ENCODE measurements at regions not wholly inside any gene's neighbourhood (a gene's known extent, or its start where the extent isn't known, plus 50 kb on each side); places are given as distances from the start of the nearest gene placed in this dataset.

- CTCF ChIA-PET, result no interaction called here
- ATAC-seq (ENCODE audit: low read depth) (no peak), DNase-seq (no peak)
- no peak overlapping the region for H3K27ac Mint-ChIP-seq
- no peaks in the 10 kb centered on the region for H3K36me3 ChIP-seq (replicated peaks in 1 of 2; ENCODE audit: control extremely low read depth in 1 of 2, control insufficient read depth in 1 of 2, extremely low read depth in 1 of 2, insufficient read depth in 2 of 2, low read length in 1 of 2)
- no peak for TF ChIP-seq CTCF (IDR thresholded peaks at IDR 0.05)
- no peak for TF ChIP-seq EZH2 (IDR thresholded peaks at IDR 0.05; ENCODE audit: borderline replicate concordance, insufficient read depth, low read depth, low read length, poor library complexity, severe bottlenecking)
- H3K27me3 Mint-ChIP-seq, result no peaks in the 10 kb centered on the region
- H3K4me2 ChIP-seq (replicated peaks; ENCODE audit: low read depth, low read length, poor library complexity, severe bottlenecking), result no peak overlapping the region
- H3K9ac ChIP-seq (ENCODE audit: low read length), result no peak overlapping the region
- intact Hi-C loops (cut with micrococcal nuclease), result no loop called here
- WGBS (ENCODE audit: insufficient coverage), result no CpG with 5 or more reads among the region's 2 CpGs
- H3K27ac ChIP-seq (ENCODE audit: low read length in 2 of 2), result no peak overlapping the region
- no peaks in the 10 kb centered on the region for H3K4me1 Mint-ChIP-seq
- H3K9me3 ChIP-seq (ENCODE audit: control extremely low read depth in 1 of 3, control insufficient read depth in 2 of 3, insufficient read depth in 1 of 3, low read length in 2 of 3), result peaks cover 0 to 9% (median 2%) of the 10 kb centered on the region in 3 donors
- H3K79me2 ChIP-seq (ENCODE audit: control insufficient read depth, insufficient read depth, low read length), result no peaks in the 10 kb centered on the region
- H3K9me3 Mint-ChIP-seq (ENCODE audit: insufficient read depth), result peaks cover 2% of the 10 kb centered on the region
- no peak overlapping the region for H2AFZ ChIP-seq (ENCODE audit: insufficient read depth, low read depth, low read length, poor library complexity, severe bottlenecking)
- POLR2A ChIA-PET, result no interaction called here
- H3K4me1 ChIP-seq (ENCODE audit: control insufficient read depth in 2 of 2, insufficient read depth in 2 of 2, low read length in 2 of 2), result no peaks in the 10 kb centered on the region
- no peaks in the 10 kb centered on the region for H4K20me1 ChIP-seq (ENCODE audit: control insufficient read depth, insufficient read depth, low read length, poor library complexity, severe bottlenecking)
- H3K27me3 ChIP-seq (replicated peaks in 1 of 4; ENCODE audit: control extremely low read depth in 1 of 4, control insufficient read depth in 3 of 4, insufficient read depth in 4 of 4, low read length in 3 of 4), result no peaks in the 10 kb centered on the region
- no peak overlapping the region for H3K4me3 ChIP-seq (ENCODE audit: control extremely low read depth in 1 of 5, extremely low read depth in 1 of 5, insufficient read depth in 1 of 5, low read depth in 2 of 5, low read length in 4 of 5)
- no peak overlapping the region for H3K4me3 Mint-ChIP-seq
These were observed 1196.4 kb downstream of the PCDH17 start for GRCh38 chr13:58827904-58828303.

GRCh38 chr13:58830841-58831240, 1199.3 kb downstream of the PCDH17 start:
- CTCF ChIA-PET, result no interaction called here

More at GRCh38 chr13:58830841-58831240, 1199.3 kb downstream of the PCDH17 start:
- Histone ChIP-seq H3K27ac (ENCODE audit: low read length in 2 of 2) (no peak overlapping the region), H3K9ac (ENCODE audit: low read length) (no peak overlapping the region), H4K20me1 (ENCODE audit: control insufficient read depth, insufficient read depth, low read length, poor library complexity, severe bottlenecking) (no peaks in the 10 kb centered on the region), H2AFZ (ENCODE audit: insufficient read depth, low read depth, low read length, poor library complexity, severe bottlenecking) (no peak overlapping the region), H3K4me2 (replicated peaks; ENCODE audit: low read depth, low read length, poor library complexity, severe bottlenecking) (no peak overlapping the region), H3K79me2 (ENCODE audit: control insufficient read depth, insufficient read depth, low read length) (no peaks in the 10 kb centered on the region), H3K4me3 (ENCODE audit: control extremely low read depth in 1 of 5, extremely low read depth in 1 of 5, insufficient read depth in 1 of 5, low read depth in 2 of 5, low read length in 4 of 5) (no peak overlapping the region), H3K27me3 (replicated peaks in 1 of 4; ENCODE audit: control extremely low read depth in 1 of 4, control insufficient read depth in 3 of 4, insufficient read depth in 4 of 4, low read length in 3 of 4) (no peaks in the 10 kb centered on the region), H3K36me3 (replicated peaks in 1 of 2; ENCODE audit: control extremely low read depth in 1 of 2, control insufficient read depth in 1 of 2, extremely low read depth in 1 of 2, insufficient read depth in 2 of 2, low read length in 1 of 2) (no peaks in the 10 kb centered on the region), H3K4me1 (ENCODE audit: control insufficient read depth in 2 of 2, insufficient read depth in 2 of 2, low read length in 2 of 2) (no peaks in the 10 kb centered on the region), H3K9me3 (ENCODE audit: control extremely low read depth in 1 of 3, control insufficient read depth in 2 of 3, insufficient read depth in 1 of 3, low read length in 2 of 3) (peaks cover 0 to 3% (median 0%) of the 10 kb centered on the region in 3 donors)
- no peak for ATAC-seq (ENCODE audit: low read depth)
- TF ChIP-seq CTCF (IDR thresholded peaks at IDR 0.05) (no peak), EZH2 (IDR thresholded peaks at IDR 0.05; ENCODE audit: borderline replicate concordance, insufficient read depth, low read depth, low read length, poor library complexity, severe bottlenecking) (no peak)
- H3K9me3 Mint-ChIP-seq (ENCODE audit: insufficient read depth), result peaks cover 4% of the 10 kb centered on the region
- H3K27ac Mint-ChIP-seq, result no peak overlapping the region
- H3K27me3 Mint-ChIP-seq, result no peaks in the 10 kb centered on the region
- DNase-seq, result no peak
- intact Hi-C loops (cut with micrococcal nuclease), result no loop called here
- no peak overlapping the region for H3K4me3 Mint-ChIP-seq
- no peaks in the 10 kb centered on the region for H3K4me1 Mint-ChIP-seq
- POLR2A ChIA-PET, result no interaction called here
- no CpG with 5 or more reads among the region's 1 CpG for WGBS (ENCODE audit: insufficient coverage)
